ENCODE measurements at regions not wholly inside any gene's neighbourhood (a gene's known extent, or its start where the extent isn't known, plus 50 kb on each side); places are given as distances from the start of the nearest gene placed in this dataset.

DNA sequence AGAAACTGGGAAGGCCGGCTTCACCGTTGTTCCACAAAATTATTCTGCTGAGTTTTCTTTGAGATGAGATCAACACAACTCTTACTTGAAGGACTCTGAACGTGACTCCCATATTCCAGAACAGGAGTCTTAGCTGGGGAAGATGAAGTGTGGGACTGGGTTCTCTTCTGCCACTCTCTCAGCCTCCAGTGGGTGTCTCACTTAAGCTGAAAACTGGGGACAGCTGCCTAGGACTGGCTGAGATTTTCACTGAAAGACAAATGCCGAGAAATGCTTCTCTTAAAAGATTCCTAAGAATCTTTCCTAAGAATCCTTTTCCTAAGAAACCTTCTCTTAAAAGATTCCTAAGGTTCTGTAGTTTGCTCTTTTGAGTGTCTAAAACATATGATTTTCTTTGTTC, 156.6 kb upstream of the LHCGR start:
- Mint-ChIP-seq H3K27me3 (no peaks in the 10 kb centered on the region), H3K4me3 (no peak overlapping the region), H3K36me3 (ENCODE audit: low read depth) (no peaks in the 10 kb centered on the region), H3K27ac (no peak overlapping the region), H3K4me1 (no peaks in the 10 kb centered on the region), H3K9me3 (no peaks in the 10 kb centered on the region)
- no peak for DNase-seq
- CTCF ChIA-PET: no interaction called here
- POLR2A ChIA-PET: no interaction called here

DNA sequence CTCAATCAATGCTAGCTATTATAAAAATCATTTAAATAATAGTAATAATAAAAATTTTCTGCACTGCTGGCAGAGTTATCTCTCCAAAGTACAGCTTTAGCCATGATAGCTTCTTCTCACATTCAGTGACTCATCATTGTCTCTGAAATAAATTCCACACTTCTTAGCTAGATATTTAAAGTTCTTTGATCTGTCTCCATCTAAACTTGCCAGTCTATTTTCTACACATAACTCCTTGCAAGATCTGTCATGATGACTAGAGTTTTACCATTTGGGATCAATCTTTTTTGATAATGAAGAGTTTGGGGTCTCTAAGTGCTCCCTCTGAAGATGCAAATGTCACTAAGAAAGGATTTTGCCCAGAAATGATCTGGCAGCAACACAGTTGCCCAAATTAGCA, 155.4 kb upstream of the LHCGR start:
- no peaks in the 10 kb centered on the region for H3K36me3 Mint-ChIP-seq (ENCODE audit: low read depth)
- DNase-seq: no peak
- H3K4me1 Mint-ChIP-seq: no peaks in the 10 kb centered on the region
- H3K27me3 Mint-ChIP-seq: no peaks in the 10 kb centered on the region
- ChIA-PET POLR2A (no interaction called here), CTCF (no interaction called here)
- no peak overlapping the region for H3K27ac Mint-ChIP-seq
- H3K4me3 Mint-ChIP-seq: no peak overlapping the region
- H3K9me3 Mint-ChIP-seq: no peaks in the 10 kb centered on the region

DNA sequence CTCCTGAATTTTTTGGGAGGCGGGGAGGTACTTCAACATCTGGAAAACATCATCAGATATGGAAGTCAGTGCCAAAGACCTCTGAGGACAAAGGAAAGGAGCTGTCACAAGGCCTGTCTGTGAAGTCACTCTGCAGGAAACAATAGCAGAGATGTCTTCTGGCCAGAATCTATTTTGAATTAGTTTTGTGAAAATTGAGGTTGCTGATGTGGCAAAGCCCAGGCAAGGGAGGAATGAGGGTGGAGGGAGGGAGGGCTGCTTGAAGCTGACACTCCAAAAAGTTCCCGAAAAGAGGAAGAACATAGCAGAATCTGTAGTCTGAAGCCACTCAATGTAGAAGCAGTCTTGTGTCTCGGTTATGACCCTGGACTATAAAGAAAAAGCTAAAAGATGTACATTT, 151.1 kb upstream of the LHCGR start:
- no peaks in the 10 kb centered on the region for H3K27me3 Mint-ChIP-seq
- POLR2A ChIA-PET: no interaction called here

DNA sequence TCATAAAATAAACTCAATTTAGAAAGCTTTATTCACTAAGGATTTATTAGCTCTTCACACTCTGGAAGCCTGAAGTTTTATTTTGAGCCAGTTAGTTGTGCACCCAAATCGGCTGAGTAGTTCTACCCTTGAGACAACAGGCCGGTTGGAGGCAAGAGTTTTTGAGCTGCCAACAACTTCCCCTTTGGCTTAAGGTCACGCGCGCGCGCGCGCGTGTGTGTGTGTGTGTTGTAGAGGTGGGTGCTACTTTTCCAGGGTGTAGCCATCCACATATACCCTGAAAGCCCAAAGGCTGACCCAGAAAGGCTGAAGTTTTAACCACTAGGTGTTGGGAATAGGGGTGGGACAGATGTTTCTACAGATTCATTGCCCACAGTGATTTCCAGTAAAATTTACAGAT, 150.2 kb upstream of the LHCGR start:
- H3K27me3 Mint-ChIP-seq: no peaks in the 10 kb centered on the region
- peaks cover 3% of the 10 kb centered on the region for H3K9me3 Mint-ChIP-seq
- ChIA-PET CTCF (no interaction called here), POLR2A (no interaction called here)
- no peaks in the 10 kb centered on the region for H3K36me3 Mint-ChIP-seq (ENCODE audit: low read depth)
- no peak overlapping the region for H3K27ac Mint-ChIP-seq
- no peak overlapping the region for H3K4me3 Mint-ChIP-seq
- no peak for DNase-seq
- no peaks in the 10 kb centered on the region for H3K4me1 Mint-ChIP-seq

More for the DNA sequence above, 151.1 kb upstream of the LHCGR start:
- no peak for DNase-seq
- Mint-ChIP-seq H3K9me3 (peaks cover 3% of the 10 kb centered on the region), H3K27ac (no peak overlapping the region), H3K36me3 (ENCODE audit: low read depth) (no peaks in the 10 kb centered on the region), H3K4me1 (no peaks in the 10 kb centered on the region), H3K4me3 (no peak overlapping the region)
- CTCF ChIA-PET: no interaction called here

DNA sequence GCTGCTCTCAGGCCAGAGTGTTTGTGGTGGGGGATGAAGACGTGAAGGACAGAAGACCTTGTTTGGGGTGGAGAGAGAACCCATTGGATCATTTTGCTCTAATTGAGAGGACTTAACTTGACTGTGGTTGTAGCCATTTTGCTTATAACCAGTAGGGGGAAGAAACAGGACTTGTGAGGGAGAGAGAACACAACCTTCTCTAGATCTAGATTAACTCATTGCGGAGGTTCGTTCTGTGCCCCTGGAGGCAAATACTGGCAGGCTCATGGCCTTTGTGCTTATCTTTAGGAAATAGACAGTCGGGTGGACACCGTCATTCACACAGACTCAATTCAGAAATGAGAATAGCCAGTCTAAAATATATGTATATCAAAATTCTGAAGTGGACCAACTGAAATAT, 147.0 kb upstream of the LHCGR start:
- no peak for DNase-seq
- peaks cover 3% of the 10 kb centered on the region for H3K9me3 Mint-ChIP-seq
- ChIA-PET CTCF (no interaction called here), POLR2A (no interaction called here)
- H3K4me3 Mint-ChIP-seq: no peak overlapping the region
- no peaks in the 10 kb centered on the region for H3K27me3 Mint-ChIP-seq
- no peaks in the 10 kb centered on the region for H3K36me3 Mint-ChIP-seq (ENCODE audit: low read depth)
- no peak overlapping the region for H3K27ac Mint-ChIP-seq
- no peaks in the 10 kb centered on the region for H3K4me1 Mint-ChIP-seq

DNA sequence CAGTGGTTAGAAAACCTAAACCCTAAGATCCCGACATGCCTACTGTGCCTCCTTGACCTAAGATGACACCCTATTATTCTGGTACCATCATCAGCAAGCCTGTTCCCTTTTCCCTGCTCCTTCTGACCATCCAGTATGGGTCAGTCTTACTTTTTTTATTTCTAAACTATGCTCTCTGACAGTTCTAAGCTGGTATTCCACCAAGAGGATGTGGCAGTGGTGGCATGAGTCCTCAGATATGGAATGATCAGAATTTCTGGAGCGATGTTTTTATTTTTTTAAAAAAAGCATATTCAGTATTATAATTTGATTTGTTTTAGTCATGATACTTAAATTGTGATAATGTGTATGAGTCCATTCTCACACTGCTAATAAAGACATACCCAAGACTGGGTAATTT, 145.9 kb upstream of the LHCGR start:
- Mint-ChIP-seq H3K27ac (no peak overlapping the region), H3K27me3 (no peaks in the 10 kb centered on the region), H3K4me1 (no peaks in the 10 kb centered on the region), H3K36me3 (ENCODE audit: low read depth) (no peaks in the 10 kb centered on the region), H3K4me3 (no peak overlapping the region), H3K9me3 (peaks cover 3% of the 10 kb centered on the region)
- ChIA-PET POLR2A (no interaction called here), CTCF (no interaction called here)
- no peak for DNase-seq

DNA sequence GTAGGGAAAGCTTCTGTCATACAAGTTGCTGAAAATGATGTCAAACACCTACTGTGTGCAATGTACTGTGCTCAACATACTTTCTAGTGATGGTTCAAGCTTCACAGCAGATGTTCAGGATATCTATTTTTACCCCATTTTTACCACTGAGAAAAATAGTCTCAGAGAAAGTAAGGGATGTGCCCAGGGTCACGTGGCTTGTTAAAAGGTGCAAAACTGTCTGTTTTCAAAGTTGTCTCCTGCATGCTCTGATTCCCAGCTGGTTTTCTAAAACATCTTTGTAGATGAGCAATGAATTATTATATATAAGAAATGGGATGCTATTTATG, 145.5 kb upstream of the LHCGR start:
- CTCF ChIA-PET: no interaction called here
- Mint-ChIP-seq H3K4me3 (no peak overlapping the region), H3K36me3 (ENCODE audit: low read depth) (no peaks in the 10 kb centered on the region), H3K27ac (no peak overlapping the region), H3K4me1 (no peaks in the 10 kb centered on the region), H3K9me3 (peaks cover 3% of the 10 kb centered on the region), H3K27me3 (no peaks in the 10 kb centered on the region)
- DNase-seq: no peak
- POLR2A ChIA-PET: no interaction called here

DNA sequence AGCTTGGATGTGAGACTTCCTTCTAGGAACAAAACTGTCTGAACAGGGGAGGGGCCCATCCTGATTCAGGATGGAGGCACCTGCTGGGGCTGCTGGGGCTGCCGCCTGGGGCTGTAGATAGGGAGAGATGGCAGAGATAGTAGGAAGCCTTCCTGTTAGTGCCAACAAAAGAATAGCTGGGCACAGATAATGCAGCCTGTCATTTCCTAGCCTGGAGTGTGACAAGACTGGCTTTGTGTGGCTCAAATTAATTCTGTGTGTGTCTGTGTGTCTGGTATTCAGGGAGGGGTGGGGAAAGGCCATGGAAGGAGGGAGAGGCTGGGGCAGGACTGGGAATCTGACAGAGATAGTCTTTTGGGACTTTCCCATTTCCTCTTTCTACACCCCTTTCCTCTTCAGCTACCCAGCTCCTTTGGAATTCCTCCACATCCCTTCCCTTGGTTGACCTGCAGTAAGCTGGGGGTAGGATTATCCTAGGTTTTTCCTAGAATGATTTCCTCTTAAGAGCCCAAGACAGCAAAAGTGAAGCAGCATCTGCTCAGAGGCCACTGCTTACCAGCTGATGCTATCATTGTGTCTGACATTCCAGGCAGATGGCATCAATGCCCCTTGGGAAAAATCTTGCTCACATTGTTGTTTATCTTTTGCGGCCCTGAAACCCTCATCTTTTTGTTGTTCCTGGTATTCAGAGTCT, 144.9 kb upstream of the LHCGR start:
- Mint-ChIP-seq H3K27ac (no peak overlapping the region), H3K36me3 (ENCODE audit: low read depth) (no peaks in the 10 kb centered on the region), H3K4me3 (no peak overlapping the region), H3K27me3 (no peaks in the 10 kb centered on the region), H3K4me1 (no peaks in the 10 kb centered on the region), H3K9me3 (peaks cover 3% of the 10 kb centered on the region)
- CTCF ChIA-PET: no interaction called here
- POLR2A ChIA-PET: no interaction called here
- no peak for DNase-seq

DNA sequence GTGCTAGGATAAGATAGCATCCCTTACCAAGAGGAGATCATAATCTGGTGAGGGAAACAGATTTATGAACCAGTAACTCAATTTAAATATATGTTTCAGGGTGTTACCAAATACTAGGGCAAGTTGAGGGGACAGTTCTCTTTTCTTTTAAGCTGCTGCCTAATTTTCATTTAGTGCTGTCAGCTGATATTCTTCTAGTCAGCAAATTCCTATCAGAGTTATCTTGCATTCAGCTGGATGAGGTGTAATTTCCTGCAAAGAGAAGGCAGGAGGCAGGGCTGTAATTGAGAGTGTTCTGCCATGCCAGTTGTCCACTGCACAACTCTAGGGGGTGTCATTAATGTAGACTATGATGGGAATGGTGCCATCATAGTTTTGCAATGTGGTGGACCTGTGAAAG, 141.3 kb upstream of the LHCGR start:
- CTCF ChIA-PET: no interaction called here
- no peak overlapping the region for H3K4me3 Mint-ChIP-seq
- no peaks in the 10 kb centered on the region for H3K4me1 Mint-ChIP-seq
- H3K27ac Mint-ChIP-seq: no peak overlapping the region
- no peaks in the 10 kb centered on the region for H3K9me3 Mint-ChIP-seq
- POLR2A ChIA-PET: no interaction called here
- no peaks in the 10 kb centered on the region for H3K27me3 Mint-ChIP-seq
- no peak for DNase-seq
- H3K36me3 Mint-ChIP-seq (ENCODE audit: low read depth): no peaks in the 10 kb centered on the region

DNA sequence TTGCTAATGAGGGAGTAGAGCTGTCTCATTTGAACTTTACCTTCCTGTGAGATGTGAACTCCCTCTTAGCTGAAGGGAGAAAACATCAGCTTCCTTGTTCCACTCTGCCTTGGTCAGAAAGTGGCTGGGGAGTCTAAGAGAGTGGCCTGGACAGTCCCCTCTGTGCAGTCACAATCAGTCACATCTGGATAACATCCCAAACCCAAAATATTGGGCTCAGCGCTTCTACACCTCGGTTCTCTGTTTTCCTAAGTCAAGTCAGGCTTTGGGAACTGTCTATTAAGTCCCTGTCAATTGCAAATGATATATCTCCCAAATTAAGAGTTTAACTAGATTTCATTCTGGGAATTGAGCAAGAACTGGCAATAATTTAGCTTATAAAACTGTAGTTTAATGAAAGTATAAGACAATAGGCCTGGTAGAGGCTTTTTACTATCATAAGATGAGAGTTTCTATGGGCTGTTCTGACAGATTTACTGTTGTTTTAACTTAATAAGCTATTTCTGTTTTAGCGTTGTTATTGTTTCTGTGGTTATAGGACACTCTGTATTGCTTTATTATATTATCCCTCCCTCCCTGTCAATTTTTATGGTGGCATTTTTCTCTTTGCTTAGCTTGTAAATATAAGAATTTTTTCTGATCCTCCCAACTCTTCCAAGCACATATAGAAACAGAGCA, 135.1 kb upstream of the LHCGR start:
- ChIA-PET CTCF (no interaction called here), POLR2A (no interaction called here)
- Mint-ChIP-seq H3K9me3 (no peaks in the 10 kb centered on the region), H3K27ac (no peak overlapping the region), H3K27me3 (no peaks in the 10 kb centered on the region), H3K4me1 (no peaks in the 10 kb centered on the region), H3K4me3 (no peak overlapping the region), H3K36me3 (ENCODE audit: low read depth) (no peaks in the 10 kb centered on the region)
- no peak for DNase-seq

DNA sequence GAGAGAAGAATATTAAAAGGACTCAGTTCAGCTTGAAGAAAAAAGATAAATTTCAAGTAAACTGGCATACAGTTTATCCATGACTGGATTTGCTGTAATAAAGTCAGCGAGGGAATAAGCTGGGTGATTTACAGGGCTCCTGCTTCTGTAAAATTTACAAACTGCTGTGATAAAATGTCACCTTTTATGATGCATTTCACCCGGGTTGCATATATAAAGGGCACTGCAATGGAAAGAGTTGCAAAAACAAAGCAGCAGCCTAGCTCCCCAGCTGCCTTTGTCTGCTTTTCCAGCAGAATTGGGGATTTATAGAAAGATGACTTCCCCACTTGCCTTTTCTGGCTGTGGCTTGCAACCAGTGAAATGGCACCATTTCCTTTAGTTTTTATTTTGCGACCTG, 132.5 kb upstream of the LHCGR start:
- H3K27me3 Mint-ChIP-seq: no peaks in the 10 kb centered on the region
- H3K9me3 Mint-ChIP-seq: peaks cover 3% of the 10 kb centered on the region
- H3K27ac Mint-ChIP-seq: no peak overlapping the region
- no peaks in the 10 kb centered on the region for H3K4me1 Mint-ChIP-seq
- no peak for DNase-seq
- no peak overlapping the region for H3K4me3 Mint-ChIP-seq
- ChIA-PET POLR2A (no interaction called here), CTCF (interaction anchor here (0.5 kb wide), 1 partner anchor 15 kb away, joined by 3 read pairs; no protein-coding TSS in a partner anchor)
- no peaks in the 10 kb centered on the region for H3K36me3 Mint-ChIP-seq (ENCODE audit: low read depth)

DNA sequence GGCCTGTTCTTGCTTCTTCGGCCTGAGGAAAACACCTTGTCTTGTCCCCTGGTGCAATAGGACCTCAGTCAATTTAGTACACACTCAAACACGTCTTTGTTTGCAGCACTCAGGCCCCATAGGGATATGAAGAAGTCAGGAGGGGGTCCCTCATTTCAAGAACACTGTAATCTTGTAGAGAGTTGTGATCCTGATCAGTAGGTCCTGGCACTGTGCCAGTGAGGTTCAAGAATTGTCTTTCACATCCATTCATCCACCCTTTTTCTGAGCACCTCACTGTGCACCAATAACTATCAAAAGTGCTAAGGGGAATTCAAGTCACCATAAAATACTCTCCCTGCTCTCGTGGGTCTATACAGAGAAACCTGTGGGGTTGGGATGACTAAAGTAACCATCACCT, 131.4 kb upstream of the LHCGR start:
- H3K27me3 Mint-ChIP-seq: no peaks in the 10 kb centered on the region
- H3K9me3 Mint-ChIP-seq: peaks cover 3% of the 10 kb centered on the region
- H3K27ac Mint-ChIP-seq: no peak overlapping the region
- no peak overlapping the region for H3K4me3 Mint-ChIP-seq
- no peaks in the 10 kb centered on the region for H3K4me1 Mint-ChIP-seq
- ChIA-PET POLR2A (no interaction called here), CTCF (no interaction called here)
- no peaks in the 10 kb centered on the region for H3K36me3 Mint-ChIP-seq (ENCODE audit: low read depth)
- DNase-seq: no peak

DNA sequence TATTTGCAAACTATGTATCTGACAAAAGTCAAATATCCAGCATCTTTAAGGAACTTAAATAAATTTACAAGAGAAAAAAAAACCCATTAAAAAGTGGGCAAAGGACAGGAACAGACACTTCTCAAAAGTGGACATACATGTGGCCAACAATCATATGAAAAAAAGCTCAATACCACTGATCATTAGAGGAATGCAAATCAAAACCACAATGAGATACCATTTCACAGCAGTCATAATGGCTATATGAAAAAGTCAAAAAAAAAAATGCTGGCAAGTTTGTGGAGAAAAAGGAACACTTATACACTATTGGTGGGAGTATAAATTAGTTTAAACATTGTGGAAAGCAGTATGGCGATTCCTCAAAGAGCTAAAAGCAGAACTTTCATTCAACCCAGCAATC, 130.3 kb upstream of the LHCGR start:
- Mint-ChIP-seq H3K36me3 (ENCODE audit: low read depth) (no peaks in the 10 kb centered on the region), H3K4me1 (no peaks in the 10 kb centered on the region), H3K27me3 (no peaks in the 10 kb centered on the region), H3K9me3 (peaks cover 3% of the 10 kb centered on the region), H3K4me3 (no peak overlapping the region), H3K27ac (no peak overlapping the region)
- ChIA-PET POLR2A (no interaction called here), CTCF (no interaction called here)
- DNase-seq: no peak

DNA sequence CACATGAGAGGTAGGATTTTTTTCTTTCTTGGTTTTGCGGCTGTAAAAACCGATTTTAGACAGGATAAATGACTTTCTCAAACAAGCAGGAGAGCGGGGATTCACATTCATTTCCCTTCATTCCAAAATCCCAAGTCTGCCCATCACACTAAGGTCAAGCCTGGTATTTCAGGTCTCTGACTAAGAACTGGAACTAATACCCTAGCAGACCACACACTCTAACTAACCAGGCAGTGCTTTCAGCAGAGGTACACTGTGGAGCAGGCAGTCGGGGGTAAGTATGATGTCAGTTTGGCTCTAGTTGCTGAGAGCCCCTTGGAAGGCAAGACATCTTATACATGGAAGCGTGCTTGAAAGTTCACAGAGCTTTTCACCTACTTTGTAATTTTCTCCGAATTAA, 128.1 kb upstream of the LHCGR start:
- H3K27me3 Mint-ChIP-seq: no peaks in the 10 kb centered on the region
- H3K4me3 Mint-ChIP-seq: no peak overlapping the region
- H3K36me3 Mint-ChIP-seq (ENCODE audit: low read depth): no peaks in the 10 kb centered on the region
- H3K27ac Mint-ChIP-seq: no peak overlapping the region
- H3K4me1 Mint-ChIP-seq: no peaks in the 10 kb centered on the region
- no peak for DNase-seq
- ChIA-PET CTCF (no interaction called here), POLR2A (no interaction called here)
- H3K9me3 Mint-ChIP-seq: peaks cover 3% of the 10 kb centered on the region

All from activated CD4-positive, alpha-beta memory T cell treated with anti-CD3 and anti-CD28 coated beads, Interleukin-2, amount 10 ng/mL, durations not matched to agents 7 days and 5 days (primary cell).